ENCODE measurements at regions not wholly inside any gene's neighbourhood (a gene's known extent, or its start where the extent isn't known, plus 50 kb on each side); places are given as distances from the start of the nearest gene placed in this dataset.

- Histone ChIP-seq H3K27ac (ENCODE audit: insufficient read depth, low read depth, low read length) (no peak overlapping the region), H3K36me3 (ENCODE audit: control insufficient read depth in 2 of 2, extremely low read depth in 1 of 2, insufficient read depth in 2 of 2, low read length in 2 of 2) (no peaks in the 10 kb centered on the region), H3K4me2 (ENCODE audit: insufficient read depth, low read length) (no peak overlapping the region), H3K27me3 (ENCODE audit: control insufficient read depth in 2 of 2, insufficient read depth in 2 of 2, low read length in 2 of 2) (no peaks in the 10 kb centered on the region), H4K20me1 (replicated peaks; ENCODE audit: control insufficient read depth, extremely low read depth, insufficient read depth, low read length) (no peaks in the 10 kb centered on the region), H3K9me3 (replicated peaks; ENCODE audit: control insufficient read depth, insufficient read depth, low read length) (no peaks in the 10 kb centered on the region), H3K4me1 (ENCODE audit: control insufficient read depth, extremely low read depth, insufficient read depth, low read length) (no peaks in the 10 kb centered on the region), H3K79me2 (ENCODE audit: control insufficient read depth, insufficient read depth, low read length) (no peaks in the 10 kb centered on the region), H2AFZ (ENCODE audit: low read depth, low read length) (no peak overlapping the region), H3K9me1 (replicated peaks; ENCODE audit: control insufficient read depth, extremely low read depth, insufficient read depth, low read length) (no peaks in the 10 kb centered on the region), H3K4me3 (replicated peaks in 1 of 3; ENCODE audit: insufficient read depth in 1 of 3, low read depth in 1 of 3, low read length in 3 of 3) (no peak overlapping the region), H3K9ac (replicated peaks; ENCODE audit: extremely low read depth, insufficient read depth, low read length) (no peak overlapping the region)
- dilution Hi-C loops (cut with MboI; ENCODE audit: extremely low pct_ligation_motif_present, low sequenced_read_pairs), result no loop called here
- intact Hi-C loops (cut with micrococcal nuclease), result no loop called here
- ChIA-PET POLR2A (no interaction called here), CTCF (interaction anchor here (1.0 kb wide), 1 partner anchor 33 kb away, joined by 3 read pairs; no protein-coding TSS in a partner anchor)
- no TSS peak for BruUV-seq (replicated peaks)
- FAIRE-seq (no peak), DNase-seq (ENCODE audit: low read depth, low spot score) (no peak)
- TF ChIP-seq FOS (IDR thresholded peaks at IDR 0.05; ENCODE audit: borderline replicate concordance, insufficient read depth, low read length) (no peak), MAX (IDR thresholded peaks at IDR 0.05; ENCODE audit: insufficient read depth, insufficient read length) (no peak), CTCF (IDR thresholded peaks at IDR 0.05; ENCODE audit: extremely low read depth in 1 of 2, insufficient read depth in 1 of 2, low read depth in 1 of 2, low read length in 2 of 2) (no peak), POLR2AphosphoS5 (IDR thresholded peaks at IDR 0.05; ENCODE audit: insufficient read depth, low read depth, low read length) (no peak), MYC (IDR thresholded peaks at IDR 0.05; ENCODE audit: low read depth, low read length) (no peak), JUN (IDR thresholded peaks at IDR 0.05; ENCODE audit: borderline replicate concordance, insufficient read depth, insufficient read length, low read depth) (no peak), GATA2 (IDR thresholded peaks at IDR 0.05; ENCODE audit: insufficient read depth, insufficient read length, low read depth, low read length) (no peak), EZH2 (IDR thresholded peaks at IDR 0.05; ENCODE audit: borderline replicate concordance, low read depth, low read length, severe bottlenecking) (no peak), POLR2A (IDR thresholded peaks at IDR 0.05; ENCODE audit: low read depth, low read length) (no peak)
Observed at GRCh38 chr14:96723946-96724345, 73.2 kb upstream of the VRK1 start.

All from endothelial cell of umbilical vein (primary cell).